Neural cell (in vitro differentiated cells): ENCODE measurements at regions not wholly inside any gene's neighbourhood (a gene's known extent, or its start where the extent isn't known, plus 50 kb on each side); places are given as distances from the start of the nearest gene placed in this dataset.

Experiments used
- H2AFZ ChIP-seq: fragments of 200-600, 300-800 bp; sonication (generic), shearing (Covaris generic); 2 replicates; pipeline ENCODE4 v1.6.0; 2014; ENCODE audit warnings: low read depth, mild to moderate bottlenecking, antibody characterized with exemption, low read length, moderate library complexity
- H3F3A ChIP-seq: fragments of 200-600 bp; shearing (Covaris generic); 2 replicates; pipeline ENCODE4 v1.6.1; 2016; ENCODE audit warnings: mild to moderate bottlenecking, moderate library complexity, mixed read lengths, antibody characterized with exemption, low read length; ENCODE audit not compliant: insufficient read depth, poor library complexity, severe bottlenecking
- H3K27ac ChIP-seq: fragments of 200-600, 300-800 bp; sonication (generic), shearing (Covaris generic); 2 replicates; pipeline ENCODE4 v1.5.1; 2014; ENCODE audit warnings: mild to moderate bottlenecking, low read length, moderate library complexity
- H3K27me3 ChIP-seq: fragments of 300-800, 200-600 bp; sonication (generic), shearing (Covaris generic); 2 replicates; pipeline ENCODE4 v1.6.0; 2014; ENCODE audit warnings: mild to moderate bottlenecking, low read depth, low read length, moderate library complexity; ENCODE audit not compliant: insufficient read depth
- H3K36me3 ChIP-seq: fragments of 300-800, 200-600 bp; sonication (generic), shearing (Covaris generic); 2 replicates; pipeline ENCODE4 v1.5.1; 2014; ENCODE audit warnings: mild to moderate bottlenecking, antibody characterized with exemption, low read length, moderate library complexity; ENCODE audit not compliant: insufficient read depth
- H3K4me2 ChIP-seq: fragments of 300-800, 200-600 bp; sonication (generic), shearing (Covaris generic); 2 replicates; pipeline ENCODE4 v1.6.0; 2014; ENCODE audit warnings: mild to moderate bottlenecking, low read length
- H3K4me3 ChIP-seq: fragments of 300-800, 200-600 bp; sonication (generic), shearing (Covaris generic); 2 replicates; pipeline ENCODE4 v1.5.1; 2014; ENCODE audit warnings: mild to moderate bottlenecking, low read length, moderate library complexity
- H3K79me2 ChIP-seq: fragments of 200-600 bp; shearing (Covaris generic); replicated peaks from 2 replicates; pipeline ENCODE4 v1.6.0; 2014; ENCODE audit warnings: mild to moderate bottlenecking, low read length, moderate library complexity; ENCODE audit not compliant: insufficient read depth
- H3K9ac ChIP-seq: fragments of 300-800, 200-600 bp; sonication (generic), shearing (Covaris generic); 2 replicates; pipeline ENCODE4 v1.6.1; 2016; ENCODE audit warnings: mild to moderate bottlenecking, low read length, mixed read lengths
- H3K9me2 ChIP-seq: fragments of 200-600 bp; shearing (Covaris generic); 2 replicates; pipeline ENCODE4 v1.6.1; 2016; ENCODE audit warnings: mild to moderate bottlenecking, low read length, mixed read lengths; ENCODE audit not compliant: insufficient read depth
- H3K9me3 ChIP-seq: fragments of 200-600, 300-800 bp; sonication (generic), shearing (Covaris generic); 2 replicates; pipeline ENCODE4 v1.6.1; 2016; ENCODE audit warnings: mild to moderate bottlenecking, mixed run types, low read length, moderate library complexity, mixed read lengths
- H4K20me1 ChIP-seq: fragments of 200-600 bp; shearing (Covaris generic); 2 replicates; pipeline ENCODE4 v1.6.1; 2016; ENCODE audit warnings: mild to moderate bottlenecking, mixed run types; ENCODE audit not compliant: insufficient read depth
- EP300 ChIP-seq: fragments of 450-650 bp; conservative IDR thresholded peaks from 2 replicates; pipeline ENCODE4 v1.6.1; 2014; ENCODE audit warnings: antibody characterized with exemption, mild to moderate bottlenecking, moderate library complexity; ENCODE audit not compliant: poor library complexity, severe bottlenecking
- EZH2 ChIP-seq: fragments of 200-600, 300-800 bp; shearing (Covaris generic), sonication (generic); IDR thresholded peaks from 2 replicates; pipeline ENCODE4 v1.6.1; 2014; ENCODE audit warnings: antibody characterized with exemption, low read length, borderline replicate concordance, mild to moderate bottlenecking; ENCODE audit not compliant: insufficient read depth, poor library complexity, severe bottlenecking
- MXI1 ChIP-seq: fragments of 450-650 bp; conservative IDR thresholded peaks from 2 replicates; pipeline ENCODE4 v1.6.1; 2014; ENCODE audit warnings: antibody characterized with exemption, mild to moderate bottlenecking; ENCODE audit not compliant: poor library complexity, severe bottlenecking
- POLR2AphosphoS5 ChIP-seq: IDR thresholded peaks from 2 replicates; pipeline ENCODE4 v1.6.1; 2012
- RAD21 ChIP-seq: fragments of 450-650 bp; conservative IDR thresholded peaks from 2 replicates; pipeline ENCODE4 v1.6.1; 2014; ENCODE audit warnings: antibody characterized with exemption, mild to moderate bottlenecking, moderate library complexity
- SMC3 ChIP-seq: fragments of 450-650 bp; conservative IDR thresholded peaks from 2 replicates; pipeline ENCODE4 v1.6.1; 2014; ENCODE audit warnings: antibody characterized with exemption, mild to moderate bottlenecking, moderate library complexity; ENCODE audit not compliant: poor library complexity
- TAF1 ChIP-seq: IDR thresholded peaks from 2 replicates; pipeline ENCODE4 v1.6.1; 2012; ENCODE audit warnings: low read depth
- TF ChIP-seq, protein P1 (sequence below): fragments of 450-650 bp; IDR thresholded peaks from 2 replicates; pipeline ENCODE4 v1.5.1; 2014; ENCODE audit warnings: antibody characterized with exemption, mild to moderate bottlenecking, moderate library complexity; ENCODE audit not compliant: poor library complexity, severe bottlenecking
- TF ChIP-seq, protein P2 (sequence below): IDR thresholded peaks from 2 replicates; pipeline ENCODE4 v1.6.1; 2012; ENCODE audit warnings: borderline replicate concordance

DNA sequence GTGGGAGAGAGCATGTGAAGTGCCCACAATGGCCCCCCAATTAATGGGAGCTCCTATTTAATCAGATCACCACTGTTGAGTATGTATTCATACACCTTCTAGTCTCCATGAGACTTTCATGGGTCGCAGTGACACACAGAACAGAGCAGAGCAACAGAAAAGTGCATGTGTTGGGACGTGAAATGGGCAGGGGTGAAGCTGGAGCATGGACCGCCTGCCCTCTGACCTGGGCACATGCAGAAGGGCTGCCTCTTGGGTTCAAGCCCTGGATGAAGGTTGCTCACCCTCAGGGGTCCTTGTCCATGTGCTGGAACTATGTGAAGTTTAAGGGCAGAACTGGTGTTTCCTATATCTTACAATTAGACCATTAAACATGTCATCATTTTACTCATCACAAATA is 106.0 kb upstream of the PHACTR3 start:
- no peaks in the 10 kb centered on the region for H3F3A ChIP-seq
- H3K27me3 ChIP-seq = no peaks in the 10 kb centered on the region
- no peak overlapping the region for H3K9ac ChIP-seq
- H3K79me2 ChIP-seq = no peaks in the 10 kb centered on the region
- H2AFZ ChIP-seq = no peak overlapping the region
- H3K4me2 ChIP-seq = no peak overlapping the region
- H3K9me2 ChIP-seq = no peaks in the 10 kb centered on the region
- H3K36me3 ChIP-seq = no peaks in the 10 kb centered on the region
- H4K20me1 ChIP-seq = no peaks in the 10 kb centered on the region
- no peak overlapping the region for H3K27ac ChIP-seq
- peaks cover 4% of the 10 kb centered on the region for H3K9me3 ChIP-seq
- H3K4me3 ChIP-seq = no peak overlapping the region
- TF ChIP-seq POLR2AphosphoS5 (no peak), SMC3 (no peak)

DNA sequence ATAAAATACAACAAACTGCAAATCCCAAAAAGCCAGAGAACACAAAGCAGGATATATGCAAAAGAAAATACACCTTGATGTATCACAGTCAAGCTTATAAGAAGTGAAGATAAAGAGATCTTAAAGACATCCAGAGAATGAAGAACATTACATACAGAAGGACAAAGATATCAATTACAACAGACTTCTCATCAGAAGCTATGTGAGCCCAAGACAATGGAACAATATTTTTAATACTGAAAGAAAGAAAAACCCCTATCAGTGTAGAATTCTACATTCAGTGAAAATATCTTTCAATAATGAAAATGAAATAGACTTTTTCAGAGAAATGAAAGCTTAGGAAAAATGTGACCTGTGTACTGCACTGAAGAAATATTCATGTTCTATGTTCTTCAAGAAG is 104.5 kb upstream of the PHACTR3 start:
- Histone ChIP-seq H4K20me1 (no peaks in the 10 kb centered on the region), H3K4me2 (no peak overlapping the region)

DNA sequence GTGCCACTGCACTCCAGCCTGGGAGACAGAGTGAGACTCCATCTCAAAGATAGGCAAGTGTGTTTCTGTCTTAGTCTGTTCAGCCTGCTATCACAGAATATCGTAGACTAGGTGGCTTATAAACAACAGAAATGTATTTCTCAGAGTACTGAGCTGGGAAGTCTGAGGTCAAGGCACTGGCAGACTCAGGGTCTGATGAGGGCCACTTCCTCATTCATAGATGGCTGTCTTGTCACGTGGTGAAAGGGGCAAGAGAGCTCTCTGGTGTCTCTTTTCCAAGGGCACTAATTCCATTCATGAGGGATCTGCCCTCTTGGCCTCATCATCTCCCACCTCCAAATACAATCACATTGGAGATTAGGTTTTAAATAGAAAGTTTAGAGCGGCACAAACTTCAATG is 95.6 kb upstream of the PHACTR3 start:
- Histone ChIP-seq H3K4me3 (no peak overlapping the region), H3K4me2 (no peak overlapping the region), H3K36me3 (no peaks in the 10 kb centered on the region), H2AFZ (no peak overlapping the region), H3K79me2 (no peaks in the 10 kb centered on the region), H3K9me3 (no peaks in the 10 kb centered on the region), H3K27ac (no peak overlapping the region), H3K9ac (no peak overlapping the region), H4K20me1 (no peaks in the 10 kb centered on the region), H3K27me3 (no peaks in the 10 kb centered on the region), H3F3A (no peaks in the 10 kb centered on the region), H3K9me2 (no peaks in the 10 kb centered on the region)
- TF ChIP-seq, protein P1, sequence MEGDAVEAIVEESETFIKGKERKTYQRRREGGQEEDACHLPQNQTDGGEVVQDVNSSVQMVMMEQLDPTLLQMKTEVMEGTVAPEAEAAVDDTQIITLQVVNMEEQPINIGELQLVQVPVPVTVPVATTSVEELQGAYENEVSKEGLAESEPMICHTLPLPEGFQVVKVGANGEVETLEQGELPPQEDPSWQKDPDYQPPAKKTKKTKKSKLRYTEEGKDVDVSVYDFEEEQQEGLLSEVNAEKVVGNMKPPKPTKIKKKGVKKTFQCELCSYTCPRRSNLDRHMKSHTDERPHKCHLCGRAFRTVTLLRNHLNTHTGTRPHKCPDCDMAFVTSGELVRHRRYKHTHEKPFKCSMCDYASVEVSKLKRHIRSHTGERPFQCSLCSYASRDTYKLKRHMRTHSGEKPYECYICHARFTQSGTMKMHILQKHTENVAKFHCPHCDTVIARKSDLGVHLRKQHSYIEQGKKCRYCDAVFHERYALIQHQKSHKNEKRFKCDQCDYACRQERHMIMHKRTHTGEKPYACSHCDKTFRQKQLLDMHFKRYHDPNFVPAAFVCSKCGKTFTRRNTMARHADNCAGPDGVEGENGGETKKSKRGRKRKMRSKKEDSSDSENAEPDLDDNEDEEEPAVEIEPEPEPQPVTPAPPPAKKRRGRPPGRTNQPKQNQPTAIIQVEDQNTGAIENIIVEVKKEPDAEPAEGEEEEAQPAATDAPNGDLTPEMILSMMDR = no peak
- no peak for TF ChIP-seq SMC3
- TF ChIP-seq POLR2AphosphoS5 = no peak
- no peak for TF ChIP-seq TAF1
- no peak for TF ChIP-seq EZH2
- TF ChIP-seq, protein P2, sequence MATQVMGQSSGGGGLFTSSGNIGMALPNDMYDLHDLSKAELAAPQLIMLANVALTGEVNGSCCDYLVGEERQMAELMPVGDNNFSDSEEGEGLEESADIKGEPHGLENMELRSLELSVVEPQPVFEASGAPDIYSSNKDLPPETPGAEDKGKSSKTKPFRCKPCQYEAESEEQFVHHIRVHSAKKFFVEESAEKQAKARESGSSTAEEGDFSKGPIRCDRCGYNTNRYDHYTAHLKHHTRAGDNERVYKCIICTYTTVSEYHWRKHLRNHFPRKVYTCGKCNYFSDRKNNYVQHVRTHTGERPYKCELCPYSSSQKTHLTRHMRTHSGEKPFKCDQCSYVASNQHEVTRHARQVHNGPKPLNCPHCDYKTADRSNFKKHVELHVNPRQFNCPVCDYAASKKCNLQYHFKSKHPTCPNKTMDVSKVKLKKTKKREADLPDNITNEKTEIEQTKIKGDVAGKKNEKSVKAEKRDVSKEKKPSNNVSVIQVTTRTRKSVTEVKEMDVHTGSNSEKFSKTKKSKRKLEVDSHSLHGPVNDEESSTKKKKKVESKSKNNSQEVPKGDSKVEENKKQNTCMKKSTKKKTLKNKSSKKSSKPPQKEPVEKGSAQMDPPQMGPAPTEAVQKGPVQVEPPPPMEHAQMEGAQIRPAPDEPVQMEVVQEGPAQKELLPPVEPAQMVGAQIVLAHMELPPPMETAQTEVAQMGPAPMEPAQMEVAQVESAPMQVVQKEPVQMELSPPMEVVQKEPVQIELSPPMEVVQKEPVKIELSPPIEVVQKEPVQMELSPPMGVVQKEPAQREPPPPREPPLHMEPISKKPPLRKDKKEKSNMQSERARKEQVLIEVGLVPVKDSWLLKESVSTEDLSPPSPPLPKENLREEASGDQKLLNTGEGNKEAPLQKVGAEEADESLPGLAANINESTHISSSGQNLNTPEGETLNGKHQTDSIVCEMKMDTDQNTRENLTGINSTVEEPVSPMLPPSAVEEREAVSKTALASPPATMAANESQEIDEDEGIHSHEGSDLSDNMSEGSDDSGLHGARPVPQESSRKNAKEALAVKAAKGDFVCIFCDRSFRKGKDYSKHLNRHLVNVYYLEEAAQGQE = no peak
- no peak for TF ChIP-seq EP300
- no peak for TF ChIP-seq RAD21
- TF ChIP-seq MXI1 = no peak

More for the DNA sequence above, 104.5 kb upstream of the PHACTR3 start:
- no peak for TF ChIP-seq SMC3
- TF ChIP-seq TAF1 = no peak
- no peak for TF ChIP-seq POLR2AphosphoS5
- Histone ChIP-seq H3K9me2 (no peaks in the 10 kb centered on the region), H2AFZ (no peak overlapping the region), H3F3A (no peaks in the 10 kb centered on the region), H3K9ac (no peak overlapping the region), H3K9me3 (peaks cover 4% of the 10 kb centered on the region), H3K27ac (no peak overlapping the region), H3K27me3 (no peaks in the 10 kb centered on the region), H3K4me3 (no peak overlapping the region), H3K36me3 (no peaks in the 10 kb centered on the region), H3K79me2 (no peaks in the 10 kb centered on the region)
